ENCODE measurements at regions not wholly inside any gene's neighbourhood (a gene's known extent, or its start where the extent isn't known, plus 50 kb on each side); places are given as distances from the start of the nearest gene placed in this dataset.

DNA sequence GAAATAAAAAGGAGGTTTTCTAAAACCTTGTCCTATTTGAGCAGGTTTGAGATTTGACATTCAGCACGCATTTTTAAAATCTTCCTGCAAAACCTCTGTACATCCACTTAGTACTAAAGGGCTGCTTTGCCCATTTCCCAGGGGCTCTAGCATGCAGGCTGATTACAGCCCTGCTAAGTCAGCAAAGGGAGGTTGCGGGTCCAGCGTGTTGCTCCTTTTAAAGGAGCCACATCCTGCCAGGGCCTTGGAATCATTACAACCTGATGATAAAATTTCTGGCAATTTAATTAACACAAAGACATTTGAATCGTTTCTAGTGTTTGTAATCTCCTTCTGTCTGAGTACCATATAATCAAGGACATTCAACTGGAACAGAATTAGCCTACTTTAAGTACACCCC is 455.1 kb upstream of the CITED2 start:
- H3K4me1 ChIP-seq (ENCODE audit: control insufficient read depth, insufficient read depth, low read length), result peaks cover 2% of the 10 kb centered on the region
- H3K27ac ChIP-seq (ENCODE audit: low read length), result no peak overlapping the region
- H3K9me3 ChIP-seq (replicated peaks; ENCODE audit: control insufficient read depth, low read depth, low read length), result no peaks in the 10 kb centered on the region
- H3K27me3 ChIP-seq (ENCODE audit: control insufficient read depth, insufficient read depth, low read length), result no peaks in the 10 kb centered on the region
- no peaks in the 10 kb centered on the region for H3K36me3 ChIP-seq (ENCODE audit: control insufficient read depth, insufficient read depth, low read length)
- 40% methylated on average over 1 of the region's 4 CpGs for WGBS (ENCODE audit: insufficient coverage)
- H3K4me3 ChIP-seq (ENCODE audit: low read length), result no peak overlapping the region
- no peak for DNase-seq

DNA sequence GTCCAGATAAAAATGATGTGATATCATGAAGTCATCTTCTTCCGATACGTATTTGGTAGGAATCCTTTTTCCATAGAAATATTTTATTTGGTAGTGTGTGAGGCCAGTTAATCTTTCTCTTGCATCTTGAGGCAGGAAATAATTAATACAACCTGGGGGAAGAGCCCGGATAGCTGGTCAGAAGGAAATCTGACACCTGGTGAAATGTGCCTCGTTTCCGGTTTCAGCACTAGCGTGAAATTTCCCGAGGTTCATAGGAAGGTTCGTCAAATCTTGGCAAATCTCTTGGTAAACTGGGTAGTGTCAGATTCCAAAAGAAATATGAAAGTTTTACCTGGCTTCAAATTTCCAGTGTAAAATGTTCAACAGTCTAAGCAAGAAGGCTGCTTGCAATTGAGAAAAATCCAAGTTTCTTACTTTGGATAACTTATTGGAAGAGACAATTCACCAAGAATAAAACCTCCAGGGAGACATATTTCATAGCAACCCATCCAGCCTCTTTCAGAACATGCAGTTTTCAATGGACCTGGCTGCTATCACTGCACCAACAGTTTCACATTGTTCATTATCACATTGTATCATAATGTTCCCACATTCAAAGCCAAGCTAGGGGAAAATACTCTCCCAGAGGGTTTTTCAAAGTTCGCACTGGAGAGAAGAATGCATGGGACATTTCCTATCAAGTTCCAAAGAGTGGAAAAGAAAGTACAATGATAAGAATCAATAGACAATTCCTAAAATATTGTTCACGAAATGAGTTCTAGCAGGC is 454.5 kb upstream of the CITED2 start:
- 20% methylated on average over 6 of the region's 10 CpGs for WGBS (ENCODE audit: insufficient coverage)
- H3K27ac ChIP-seq (ENCODE audit: low read length), result no peak overlapping the region
- no peaks in the 10 kb centered on the region for H3K36me3 ChIP-seq (ENCODE audit: control insufficient read depth, insufficient read depth, low read length)
- no peaks in the 10 kb centered on the region for H3K27me3 ChIP-seq (ENCODE audit: control insufficient read depth, insufficient read depth, low read length)
- DNase-seq, result no peak
- H3K4me3 ChIP-seq (ENCODE audit: low read length), result no peak overlapping the region
- no peaks in the 10 kb centered on the region for H3K9me3 ChIP-seq (replicated peaks; ENCODE audit: control insufficient read depth, low read depth, low read length)
- H3K4me1 ChIP-seq (ENCODE audit: control insufficient read depth, insufficient read depth, low read length), result peaks cover 2% of the 10 kb centered on the region

DNA sequence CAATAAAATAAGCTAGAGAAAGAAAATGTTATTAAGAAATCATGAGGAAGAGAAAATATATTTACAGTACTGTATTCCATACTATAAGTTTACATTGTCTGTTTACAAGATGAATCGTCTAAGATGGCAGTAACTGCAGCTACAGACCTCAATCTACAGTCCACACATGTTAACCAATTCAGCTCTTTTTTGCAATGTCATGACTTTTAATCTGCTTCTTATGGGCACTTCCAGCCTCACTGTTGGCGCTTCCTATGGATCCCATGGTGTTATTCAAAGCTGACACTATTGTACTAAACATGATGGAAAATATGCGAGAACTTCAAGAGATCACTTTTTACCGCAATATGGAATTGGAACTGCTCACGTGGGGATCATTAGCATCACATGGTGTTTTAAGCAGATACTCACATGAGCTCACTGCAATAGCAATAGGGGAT is 451.5 kb upstream of the CITED2 start:
- H3K9me3 ChIP-seq (replicated peaks; ENCODE audit: control insufficient read depth, low read depth, low read length), result no peaks in the 10 kb centered on the region
- no peak for DNase-seq
- WGBS (ENCODE audit: insufficient coverage), result no CpG with 5 or more reads among the region's 5 CpGs
- H3K36me3 ChIP-seq (ENCODE audit: control insufficient read depth, insufficient read depth, low read length), result no peaks in the 10 kb centered on the region
- H3K27me3 ChIP-seq (ENCODE audit: control insufficient read depth, insufficient read depth, low read length), result no peaks in the 10 kb centered on the region
- H3K4me1 ChIP-seq (ENCODE audit: control insufficient read depth, insufficient read depth, low read length), result peaks cover 2% of the 10 kb centered on the region
- no peak overlapping the region for H3K4me3 ChIP-seq (ENCODE audit: low read length)
- H3K27ac ChIP-seq (ENCODE audit: low read length), result no peak overlapping the region

DNA sequence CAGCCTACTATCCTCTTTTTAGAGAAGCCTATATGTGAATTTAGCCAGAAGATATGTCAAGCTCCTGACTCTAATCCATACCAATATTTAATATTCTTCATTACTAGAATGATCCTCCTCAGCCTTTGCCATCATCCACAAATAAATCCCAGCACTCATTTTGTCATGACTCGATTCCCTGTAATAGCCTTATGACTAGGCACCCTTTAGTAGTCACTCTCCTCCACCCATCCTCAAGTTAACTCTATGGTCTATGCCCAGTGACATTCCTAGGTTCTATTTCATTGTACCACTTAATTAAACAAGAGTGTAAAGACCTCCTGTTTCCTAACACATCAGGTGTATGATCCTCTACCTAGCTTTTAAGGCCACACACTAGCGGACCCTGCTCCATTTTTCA is 450.4 kb upstream of the CITED2 start:
- H3K27ac ChIP-seq (ENCODE audit: low read length), result no peak overlapping the region
- DNase-seq, result no peak
- H3K4me1 ChIP-seq (ENCODE audit: control insufficient read depth, insufficient read depth, low read length), result peaks cover 2% of the 10 kb centered on the region
- no peaks in the 10 kb centered on the region for H3K36me3 ChIP-seq (ENCODE audit: control insufficient read depth, insufficient read depth, low read length)
- H3K27me3 ChIP-seq (ENCODE audit: control insufficient read depth, insufficient read depth, low read length), result no peaks in the 10 kb centered on the region
- no peaks in the 10 kb centered on the region for H3K9me3 ChIP-seq (replicated peaks; ENCODE audit: control insufficient read depth, low read depth, low read length)
- 90% methylated on average over 2 of the region's 2 CpGs for WGBS (ENCODE audit: insufficient coverage)
- H3K4me3 ChIP-seq (ENCODE audit: low read length), result no peak overlapping the region

DNA sequence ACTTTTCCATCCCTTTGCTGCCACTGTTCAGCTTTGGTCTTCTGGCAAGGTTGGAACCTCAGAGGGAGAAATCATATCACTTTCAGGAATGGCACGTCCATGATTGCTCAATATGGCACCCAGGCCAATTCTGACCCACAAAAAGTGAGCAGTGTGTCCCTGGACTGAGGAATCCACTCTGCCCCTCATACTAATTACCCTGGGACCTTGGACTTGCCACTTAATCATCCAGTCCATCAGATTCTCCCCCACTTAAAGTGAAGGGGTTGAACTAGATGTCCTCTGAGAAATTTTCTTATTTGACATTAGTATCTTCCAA is 449.3 kb upstream of the CITED2 start:
- H3K27me3 ChIP-seq (ENCODE audit: control insufficient read depth, insufficient read depth, low read length), result no peaks in the 10 kb centered on the region
- no peak overlapping the region for H3K27ac ChIP-seq (ENCODE audit: low read length)
- no peaks in the 10 kb centered on the region for H3K9me3 ChIP-seq (replicated peaks; ENCODE audit: control insufficient read depth, low read depth, low read length)
- DNase-seq, result no peak
- WGBS (ENCODE audit: insufficient coverage), result 100% methylated on average over 1 of the region's 1 CpG
- H3K36me3 ChIP-seq (ENCODE audit: control insufficient read depth, insufficient read depth, low read length), result no peaks in the 10 kb centered on the region
- H3K4me3 ChIP-seq (ENCODE audit: low read length), result no peak overlapping the region
- H3K4me1 ChIP-seq (ENCODE audit: control insufficient read depth, insufficient read depth, low read length), result no peaks in the 10 kb centered on the region

DNA sequence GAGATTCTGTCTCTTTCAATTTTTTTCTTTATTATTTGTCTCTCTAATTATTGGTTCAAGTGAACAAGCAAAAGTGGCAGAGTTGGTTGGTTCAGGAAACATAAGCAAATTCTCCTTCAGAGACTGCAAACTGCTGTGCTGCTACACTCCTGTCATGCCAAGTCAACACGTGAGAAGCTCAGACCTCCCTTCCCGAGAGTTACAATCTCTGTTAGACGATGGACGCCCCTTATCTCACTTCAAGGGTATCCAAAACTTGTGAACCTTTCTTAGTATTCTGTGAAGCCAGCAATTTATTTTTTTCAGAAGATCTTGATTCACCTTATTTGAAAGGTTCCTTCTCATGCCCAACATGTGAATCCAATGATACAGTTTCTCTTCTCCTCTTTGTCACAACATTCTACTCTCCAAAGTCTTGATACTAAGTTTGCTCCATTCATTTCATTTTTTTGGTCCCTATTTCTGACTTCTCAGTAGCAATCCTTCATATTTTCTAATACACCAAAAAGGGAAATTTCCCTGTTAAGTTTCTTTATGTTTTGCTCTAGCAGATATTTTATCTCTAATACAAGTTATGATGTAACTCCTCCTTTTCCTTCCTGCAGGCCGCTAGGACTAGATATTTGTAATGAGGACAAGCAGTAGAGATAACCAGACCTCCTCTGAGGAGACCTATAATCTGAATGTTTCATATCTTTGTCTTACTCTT is 448.8 kb upstream of the CITED2 start:
- no peak overlapping the region for H3K4me3 ChIP-seq (ENCODE audit: low read length)
- 66% methylated on average over 4 of the region's 5 CpGs for WGBS (ENCODE audit: insufficient coverage)
- H3K9me3 ChIP-seq (replicated peaks; ENCODE audit: control insufficient read depth, low read depth, low read length), result no peaks in the 10 kb centered on the region
- DNase-seq, result no peak
- no peaks in the 10 kb centered on the region for H3K36me3 ChIP-seq (ENCODE audit: control insufficient read depth, insufficient read depth, low read length)
- no peaks in the 10 kb centered on the region for H3K4me1 ChIP-seq (ENCODE audit: control insufficient read depth, insufficient read depth, low read length)
- H3K27ac ChIP-seq (ENCODE audit: low read length), result no peak overlapping the region
- no peaks in the 10 kb centered on the region for H3K27me3 ChIP-seq (ENCODE audit: control insufficient read depth, insufficient read depth, low read length)

DNA sequence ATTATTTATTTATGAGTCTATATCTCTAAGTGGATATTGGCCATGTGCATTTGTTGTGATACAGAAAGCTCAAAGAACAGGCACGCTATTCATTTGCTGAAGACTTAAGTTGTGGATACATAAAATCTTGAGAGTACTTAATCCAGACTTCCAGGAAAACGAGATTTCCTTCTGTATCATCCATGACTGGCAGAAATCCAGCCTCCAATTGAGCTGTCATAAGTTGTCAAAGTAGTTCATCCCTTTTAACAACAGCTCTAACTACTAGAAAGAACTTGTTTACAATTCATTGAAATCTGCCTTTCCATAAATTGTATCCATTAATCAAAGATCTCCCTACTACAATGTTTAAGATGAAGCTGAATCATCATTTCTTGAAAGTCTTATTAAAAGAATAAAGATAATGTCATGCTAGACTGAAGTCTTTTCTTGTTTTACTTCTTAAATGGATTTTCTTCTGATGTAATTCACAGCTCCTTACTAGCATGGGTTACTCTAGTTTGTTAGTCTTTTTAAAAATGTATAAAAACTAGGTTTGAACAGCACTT is 447.3 kb upstream of the CITED2 start:
- Histone ChIP-seq H3K9me3 (replicated peaks; ENCODE audit: control insufficient read depth, low read depth, low read length) (no peaks in the 10 kb centered on the region), H3K27me3 (ENCODE audit: control insufficient read depth, insufficient read depth, low read length) (no peaks in the 10 kb centered on the region), H3K4me1 (ENCODE audit: control insufficient read depth, insufficient read depth, low read length) (no peaks in the 10 kb centered on the region), H3K27ac (ENCODE audit: low read length) (no peak overlapping the region), H3K4me3 (ENCODE audit: low read length) (no peak overlapping the region), H3K36me3 (ENCODE audit: control insufficient read depth, insufficient read depth, low read length) (no peaks in the 10 kb centered on the region)
- no peak for DNase-seq
- no CpG with 5 or more reads among the region's 2 CpGs for WGBS (ENCODE audit: insufficient coverage)

DNA sequence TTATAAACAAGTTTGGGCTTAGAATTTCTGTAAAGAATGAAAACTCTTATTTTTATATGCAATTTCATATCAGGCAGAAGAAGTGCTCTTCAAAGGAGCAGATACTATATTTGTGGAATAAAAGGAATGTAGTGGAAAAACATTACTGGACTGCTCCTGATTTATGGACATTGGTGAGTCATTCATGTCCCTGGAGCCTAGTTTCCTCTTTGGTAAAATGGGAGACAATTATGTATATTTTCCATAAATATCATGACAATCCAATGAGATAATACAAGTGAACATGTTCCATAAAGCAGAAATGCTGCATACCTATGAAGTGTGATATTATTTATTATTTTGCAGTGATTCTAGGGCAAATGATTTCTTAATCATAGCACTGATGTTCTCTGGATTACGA is 445.8 kb upstream of the CITED2 start:
- WGBS (ENCODE audit: insufficient coverage), result 86% methylated on average over 1 of the region's 1 CpG
- H3K36me3 ChIP-seq (ENCODE audit: control insufficient read depth, insufficient read depth, low read length), result no peaks in the 10 kb centered on the region

DNA sequence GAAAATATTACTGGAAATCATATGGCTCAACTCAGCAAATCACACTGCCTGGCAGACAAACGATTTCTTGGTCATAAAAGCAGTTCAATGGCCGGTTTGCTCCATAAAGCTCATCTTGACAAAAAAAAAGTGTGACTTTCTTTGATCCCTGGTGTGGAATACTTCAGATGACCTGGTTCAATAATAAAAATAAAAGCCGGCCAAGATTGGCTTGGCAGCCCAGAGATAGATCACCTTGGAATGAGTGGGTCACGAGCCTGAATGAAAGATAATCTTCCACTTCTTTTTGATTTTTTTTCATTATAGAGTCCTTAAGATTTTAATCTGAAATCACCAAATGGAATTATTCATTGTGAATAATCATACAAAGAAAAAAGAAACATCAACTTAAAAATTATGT is 445.3 kb upstream of the CITED2 start:
- Histone ChIP-seq H3K4me1 (ENCODE audit: control insufficient read depth, insufficient read depth, low read length) (no peaks in the 10 kb centered on the region), H3K27ac (ENCODE audit: low read length) (no peak overlapping the region), H3K36me3 (ENCODE audit: control insufficient read depth, insufficient read depth, low read length) (no peaks in the 10 kb centered on the region), H3K27me3 (ENCODE audit: control insufficient read depth, insufficient read depth, low read length) (no peaks in the 10 kb centered on the region), H3K4me3 (ENCODE audit: low read length) (no peak overlapping the region), H3K9me3 (replicated peaks; ENCODE audit: control insufficient read depth, low read depth, low read length) (no peaks in the 10 kb centered on the region)
- DNase-seq, result no peak
- WGBS (ENCODE audit: insufficient coverage), result 20% methylated on average over 1 of the region's 4 CpGs

More for the DNA sequence above, 445.8 kb upstream of the CITED2 start:
- no peak overlapping the region for H3K4me3 ChIP-seq (ENCODE audit: low read length)
- no peaks in the 10 kb centered on the region for H3K9me3 ChIP-seq (replicated peaks; ENCODE audit: control insufficient read depth, low read depth, low read length)
- no peak overlapping the region for H3K27ac ChIP-seq (ENCODE audit: low read length)
- no peaks in the 10 kb centered on the region for H3K4me1 ChIP-seq (ENCODE audit: control insufficient read depth, insufficient read depth, low read length)
- H3K27me3 ChIP-seq (ENCODE audit: control insufficient read depth, insufficient read depth, low read length), result no peaks in the 10 kb centered on the region
- peak; percentile 56 for DNase-seq

DNA sequence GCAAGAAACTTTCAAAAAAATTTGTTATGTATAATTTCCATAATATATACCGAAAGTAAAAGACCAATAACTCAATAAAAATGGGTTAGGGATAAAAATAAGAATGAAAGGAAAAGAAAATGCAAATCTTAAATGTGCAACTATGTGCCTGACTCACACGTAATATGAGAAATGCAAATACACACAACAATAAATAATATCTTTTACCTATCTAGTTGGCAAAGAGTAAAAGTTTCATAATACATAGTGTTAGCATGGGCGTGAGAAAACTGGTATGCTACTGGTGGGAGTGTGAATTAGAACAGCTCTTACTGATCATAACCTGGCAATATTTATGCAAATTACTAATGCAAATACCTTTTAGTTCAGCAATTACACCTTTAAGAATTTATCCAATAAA is 438.5 kb upstream of the CITED2 start:
- DNase-seq, result no peak
- no CpG with 5 or more reads among the region's 3 CpGs for WGBS (ENCODE audit: insufficient coverage)
- Histone ChIP-seq H3K4me1 (ENCODE audit: control insufficient read depth, insufficient read depth, low read length) (no peaks in the 10 kb centered on the region), H3K36me3 (ENCODE audit: control insufficient read depth, insufficient read depth, low read length) (no peaks in the 10 kb centered on the region), H3K27me3 (ENCODE audit: control insufficient read depth, insufficient read depth, low read length) (no peaks in the 10 kb centered on the region), H3K4me3 (ENCODE audit: low read length) (no peak overlapping the region), H3K9me3 (replicated peaks; ENCODE audit: control insufficient read depth, low read depth, low read length) (no peaks in the 10 kb centered on the region), H3K27ac (ENCODE audit: low read length) (no peak overlapping the region)

All from muscle of leg (tissue), 3 donors.